Gastrocnemius medialis (tissue), 4 donors: ENCODE measurements at regions not wholly inside any gene's neighbourhood (a gene's known extent, or its start where the extent isn't known, plus 50 kb on each side); places are given as distances from the start of the nearest gene placed in this dataset.

Source experiments
- ATAC-seq, 2 donors: fragments of 150-250 bp; one replicate each; pipeline ENCODE4 v1.9.1; 2016
- DNase-seq, 2 donors: peaks; one replicate each; pipeline ENCODE4 v3.0.0-alpha.2; 2019
- H3K27ac ChIP-seq, 4 donors: fragments of 200-600 bp; sonication (generic); 1 replicate in 1 of 4; 2 replicates in 3 of 4; pipeline ENCODE4 v1.5.1; 2016 to 2018; ENCODE audit warnings: mild to moderate bottlenecking in 2 of 4, moderate library complexity in 1 of 4
- H3K27me3 ChIP-seq, 3 donors: fragments of 200-600 bp; sonication (generic) in 2 of 3; 1 replicate in 1 of 3; 2 replicates in 2 of 3; pipeline versions ENCODE4 v1.5.1 to v1.6.0; 2016 to 2019; ENCODE audit warnings: mild to moderate bottlenecking in 1 of 3, moderate library complexity in 1 of 3
- H3K36me3 ChIP-seq, 2 donors: fragments of 200-600 bp; sonication (generic) in 1 of 2; one replicate each; pipeline ENCODE4 v1.5.1; 2017 to 2018
- H3K4me1 ChIP-seq, 2 donors: fragments of 200-600 bp; sonication (generic) in 1 of 2; one replicate each; pipeline ENCODE4 v1.5.1; 2016 to 2017; ENCODE audit warnings: mild to moderate bottlenecking in 2 of 2
- H3K4me3 ChIP-seq, 4 donors: fragments of 200-600 bp; sonication (generic) in 3 of 4; 1 replicate in 1 of 4; 2 replicates in 3 of 4; pipeline ENCODE4 v1.5.1; 2016 to 2019; ENCODE audit warnings: mild to moderate bottlenecking in 2 of 4
- H3K9me3 ChIP-seq, 3 donors: fragments of 200-600 bp; sonication (generic) in 2 of 3; 1 replicate in 1 of 3; 2 replicates in 2 of 3; pipeline ENCODE4 v1.5.1; 2016 to 2019
- CTCF ChIP-seq, 5 experiments: fragments of 450-650 bp in 3 of 5; fragments of 200-600 bp in 2 of 5; sonication (generic) in 2 of 5; IDR thresholded peaks in 4 of 5; conservative IDR thresholded peaks in 1 of 5; 1 replicate in 4 of 5; 2 replicates in 1 of 5; pipeline ENCODE4 v1.5.1; 2016 to 2019; ENCODE audit warnings: antibody characterized with exemption in 5 of 5, mild to moderate bottlenecking in 3 of 5, moderate library complexity in 3 of 5
- POLR2A ChIP-seq, 2 donors: fragments of 450-650 bp; IDR thresholded peaks; one replicate each; pipeline ENCODE4 v1.6.1; 2017; ENCODE audit warnings: antibody characterized with exemption in 2 of 2, mild to moderate bottlenecking in 2 of 2, moderate library complexity in 2 of 2
- in situ Hi-C, 4 donors: fragments of 200-750 bp; cut with MboI; loops; one replicate each; pipeline versions ENCODE4 v1.15.0 to v1.8.0; 2017; ENCODE audit warnings: low sequenced_read_pairs in 4 of 4
- intact Hi-C: fragments of 100-400 bp; cut with DNase I; formaldehyde crosslinking; loops from one replicate; pipeline ENCODE4 v1.15.1; 2023; ENCODE audit warnings: low total_unique reads

DNA sequence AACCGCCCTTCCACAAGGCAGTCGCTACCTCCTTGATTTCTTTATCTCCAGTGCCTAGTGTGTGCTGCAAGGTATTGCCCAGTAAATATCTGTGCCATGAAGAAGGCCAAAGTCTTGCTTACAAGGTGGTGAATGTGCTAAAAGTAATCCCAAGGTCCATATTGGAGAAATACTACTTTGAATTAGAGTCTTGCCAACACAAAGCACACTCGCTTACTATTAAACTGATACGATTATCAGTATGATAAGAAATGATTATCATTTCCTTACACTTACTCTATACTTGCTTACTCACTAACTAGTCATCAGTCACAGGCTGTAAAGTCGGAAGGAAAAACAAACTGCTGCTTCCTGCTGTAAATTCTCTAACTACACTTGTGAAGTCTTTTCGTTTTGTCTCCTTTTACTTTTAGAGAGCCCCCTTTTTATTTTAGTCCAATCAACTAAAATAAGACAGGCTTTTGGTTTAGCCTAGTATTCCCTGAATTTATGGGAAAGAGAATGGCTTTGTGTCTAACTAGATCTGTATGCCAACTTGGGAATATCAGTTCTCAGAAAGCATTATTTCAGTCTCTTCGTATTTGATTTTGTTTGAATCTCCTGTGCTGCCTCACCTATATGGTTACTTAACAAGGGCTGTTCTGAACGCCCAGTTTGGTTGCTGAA is 107.1 kb upstream of the TSC22D2 start:
- Histone ChIP-seq H3K27me3 (no peaks in the 10 kb centered on the region), H3K4me1 (no peaks in the 10 kb centered on the region), H3K27ac (no peak overlapping the region), H3K4me3 (no peak overlapping the region), H3K36me3 (no peaks in the 10 kb centered on the region), H3K9me3 (no peaks in the 10 kb centered on the region)
- TF ChIP-seq POLR2A (IDR thresholded peaks at IDR 0.05) (no peak), CTCF (IDR thresholded peaks at IDR 0.05 in 4 of 5, conservative IDR thresholded peaks at IDR 0.05 in 1 of 5) (no peak)
- in situ Hi-C loops, result no loop called here
- ATAC-seq (no peak), DNase-seq (no peak)
- intact Hi-C loops, result no loop called here

GRCh38 chr3:150300388-150300787 is 107.7 kb upstream of the TSC22D2 start:
- ATAC-seq (no peak), DNase-seq (no peak)
- intact Hi-C loops, result no loop called here
- H3K36me3 ChIP-seq, result no peaks in the 10 kb centered on the region
- H3K9me3 ChIP-seq, result no peaks in the 10 kb centered on the region
- no peaks in the 10 kb centered on the region for H3K27me3 ChIP-seq
- no peak overlapping the region for H3K4me3 ChIP-seq
- in situ Hi-C loops, result no loop called here
- no peak overlapping the region for H3K27ac ChIP-seq
- no peak for TF ChIP-seq POLR2A (IDR thresholded peaks at IDR 0.05)
- no peak for TF ChIP-seq CTCF (IDR thresholded peaks at IDR 0.05 in 4 of 5, conservative IDR thresholded peaks at IDR 0.05 in 1 of 5)
- H3K4me1 ChIP-seq, result peaks cover 0 to 1% of the 10 kb centered on the region in 2 donors

GRCh38 chr3:150299201-150299600 is 108.9 kb upstream of the TSC22D2 start:
- H3K27me3 ChIP-seq, result no peaks in the 10 kb centered on the region
- H3K36me3 ChIP-seq, result no peaks in the 10 kb centered on the region
- ATAC-seq (no peak), DNase-seq (no peak)
- no peak overlapping the region for H3K27ac ChIP-seq
- H3K4me3 ChIP-seq, result no peak overlapping the region
- in situ Hi-C loops, result loop anchor here in 1 of 4 donors (25.0 kb wide), 1 partner anchor 213 kb away; no protein-coding TSS in a partner anchor
- no peaks in the 10 kb centered on the region for H3K9me3 ChIP-seq
- intact Hi-C loops, result no loop called here
- peaks cover 0 to 5% of the 10 kb centered on the region in 2 donors for H3K4me1 ChIP-seq
- TF ChIP-seq CTCF (IDR thresholded peaks at IDR 0.05 in 4 of 5, conservative IDR thresholded peaks at IDR 0.05 in 1 of 5) (no peak), POLR2A (IDR thresholded peaks at IDR 0.05) (no peak)

DNA sequence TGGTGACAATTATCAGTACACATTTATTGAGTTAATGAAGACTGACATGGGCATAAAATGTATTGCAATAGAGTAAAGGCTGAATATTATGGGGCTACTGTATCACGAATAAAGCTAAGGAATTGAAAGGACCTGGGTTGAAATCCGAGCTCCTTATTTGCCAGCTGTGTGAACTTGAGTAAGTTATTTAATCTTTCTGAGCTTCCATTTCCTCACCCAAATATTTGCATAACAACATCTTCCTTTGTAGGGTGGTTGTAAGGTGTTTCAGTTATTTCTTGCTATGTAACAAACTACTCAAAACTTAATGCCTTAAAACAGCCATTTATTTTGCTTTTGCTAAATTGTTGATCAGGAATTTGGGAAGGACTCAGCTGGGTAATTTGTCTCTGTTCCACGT is 111.1 kb upstream of the TSC22D2 start:
- in situ Hi-C loops (loop anchor here in 1 of 4 donors (25.0 kb wide), 1 partner anchor 215 kb away; no protein-coding TSS in a partner anchor), intact Hi-C loops (no loop called here)
- DNase-seq, result no peak
- no peaks in the 10 kb centered on the region for H3K36me3 ChIP-seq
- no peak overlapping the region for H3K27ac ChIP-seq
- no peak for ATAC-seq
- H3K4me1 ChIP-seq, result peaks cover 0 to 5% of the 10 kb centered on the region in 2 donors
- H3K27me3 ChIP-seq, result no peaks in the 10 kb centered on the region
- no peaks in the 10 kb centered on the region for H3K9me3 ChIP-seq
- no peak for TF ChIP-seq POLR2A (IDR thresholded peaks at IDR 0.05)
- no peak for TF ChIP-seq CTCF (IDR thresholded peaks at IDR 0.05 in 4 of 5, conservative IDR thresholded peaks at IDR 0.05 in 1 of 5)
- H3K4me3 ChIP-seq, result no peak overlapping the region
